ENCODE measurements at regions not wholly inside any gene's neighbourhood (a gene's known extent, or its start where the extent isn't known, plus 50 kb on each side); places are given as distances from the start of the nearest gene placed in this dataset.

- no peak overlapping the region for H3K4me3 ChIP-seq
- DNase-seq (ENCODE audit: low spot score) = no peak
- H3K9me3 ChIP-seq = no peaks in the 10 kb centered on the region
- TF ChIP-seq CTCF (IDR thresholded peaks at IDR 0.05) = no peak
- ATAC-seq (ENCODE audit: insufficient number of reproducible peaks, low FRiP score, low read depth) = no peak
- no peaks in the 10 kb centered on the region for H3K27me3 ChIP-seq (replicated peaks; ENCODE audit: insufficient read depth)
- H3K36me3 ChIP-seq = no peaks in the 10 kb centered on the region
- H3K4me1 ChIP-seq (ENCODE audit: control insufficient read depth in 1 of 2, low read depth in 2 of 2) = no peaks in the 10 kb centered on the region
- no peak overlapping the region for H3K27ac ChIP-seq
Observed at GRCh38 chr5:3142261-3143027, 391.0 kb upstream of the IRX2 start.

- ATAC-seq (ENCODE audit: insufficient number of reproducible peaks, low FRiP score, low read depth) (no peak), DNase-seq (ENCODE audit: low spot score) (no peak)
- no peak for TF ChIP-seq CTCF (IDR thresholded peaks at IDR 0.05)
- Histone ChIP-seq H3K27ac (no peak overlapping the region), H3K4me1 (ENCODE audit: control insufficient read depth in 1 of 2, low read depth in 2 of 2) (no peaks in the 10 kb centered on the region), H3K36me3 (no peaks in the 10 kb centered on the region), H3K27me3 (replicated peaks; ENCODE audit: insufficient read depth) (no peaks in the 10 kb centered on the region), H3K4me3 (no peak overlapping the region), H3K9me3 (no peaks in the 10 kb centered on the region)
Observed at GRCh38 chr5:3140117-3140516, 388.6 kb upstream of the IRX2 start.

- Histone ChIP-seq H3K27ac (no peak overlapping the region), H3K27me3 (replicated peaks; ENCODE audit: insufficient read depth) (no peaks in the 10 kb centered on the region), H3K36me3 (no peaks in the 10 kb centered on the region), H3K4me3 (no peak overlapping the region), H3K9me3 (no peaks in the 10 kb centered on the region), H3K4me1 (ENCODE audit: control insufficient read depth in 1 of 2, low read depth in 2 of 2) (no peaks in the 10 kb centered on the region)
- ATAC-seq (ENCODE audit: insufficient number of reproducible peaks, low FRiP score, low read depth) = no peak
- no peak for TF ChIP-seq CTCF (IDR thresholded peaks at IDR 0.05)
- DNase-seq (ENCODE audit: low spot score) = no peak
Observed at GRCh38 chr5:3139499-3139931, 388.0 kb upstream of the IRX2 start.

GRCh38 chr5:3131161-3131560 lies 379.7 kb upstream of the IRX2 start:
- no peak overlapping the region for H3K4me3 ChIP-seq
- ATAC-seq (ENCODE audit: insufficient number of reproducible peaks, low FRiP score, low read depth) = no peak
- no peak for TF ChIP-seq CTCF (IDR thresholded peaks at IDR 0.05)

GRCh38 chr5:3129252-3129651 lies 377.8 kb upstream of the IRX2 start:
- Histone ChIP-seq H3K27ac (no peak overlapping the region), H3K27me3 (replicated peaks; ENCODE audit: insufficient read depth) (no peaks in the 10 kb centered on the region), H3K36me3 (no peaks in the 10 kb centered on the region), H3K9me3 (no peaks in the 10 kb centered on the region), H3K4me1 (ENCODE audit: control insufficient read depth in 1 of 2, low read depth in 2 of 2) (no peaks in the 10 kb centered on the region), H3K4me3 (no peak overlapping the region)
- no peak for ATAC-seq (ENCODE audit: insufficient number of reproducible peaks, low FRiP score, low read depth)
- no peak for TF ChIP-seq CTCF (IDR thresholded peaks at IDR 0.05)
- no peak for DNase-seq (ENCODE audit: low spot score)

More at GRCh38 chr5:3131161-3131560, 379.7 kb upstream of the IRX2 start:
- H3K9me3 ChIP-seq = no peaks in the 10 kb centered on the region
- no peak for DNase-seq (ENCODE audit: low spot score)
- no peaks in the 10 kb centered on the region for H3K36me3 ChIP-seq
- no peak overlapping the region for H3K27ac ChIP-seq
- no peaks in the 10 kb centered on the region for H3K27me3 ChIP-seq (replicated peaks; ENCODE audit: insufficient read depth)
- no peaks in the 10 kb centered on the region for H3K4me1 ChIP-seq (ENCODE audit: control insufficient read depth in 1 of 2, low read depth in 2 of 2)
